ENCODE measurements at regions not wholly inside any gene's neighbourhood (a gene's known extent, or its start where the extent isn't known, plus 50 kb on each side); places are given as distances from the start of the nearest gene placed in this dataset.

GRCh38 chr15:99895189-99895955 is 162.1 kb upstream of the LYSMD4 start:
- TF ChIP-seq CTCF (IDR thresholded peaks at IDR 0.05; ENCODE audit: insufficient read depth, low read depth, low read length) = no peak
- no peak for DNase-seq (ENCODE audit: low read depth)
- H3K4me3 ChIP-seq (ENCODE audit: low read depth, low read length) = no peak overlapping the region

- no peak for TF ChIP-seq CTCF (IDR thresholded peaks at IDR 0.05; ENCODE audit: insufficient read depth, low read depth, low read length)
- no peak overlapping the region for H3K4me3 ChIP-seq (ENCODE audit: low read depth, low read length)
- DNase-seq (ENCODE audit: low read depth) = no peak
Measured at GRCh38 chr15:99878835-99879234, 145.6 kb upstream of the LYSMD4 start.

GRCh38 chr15:99873451-99873850 is 140.2 kb upstream of the LYSMD4 start:
- H3K4me3 ChIP-seq (ENCODE audit: low read depth, low read length) = no peak overlapping the region
- no peak for DNase-seq (ENCODE audit: low read depth)
- no peak for TF ChIP-seq CTCF (IDR thresholded peaks at IDR 0.05; ENCODE audit: insufficient read depth, low read depth, low read length)

GRCh38 chr15:99863550-99864198 is 130.4 kb upstream of the LYSMD4 start:
- no peak overlapping the region for H3K4me3 ChIP-seq (ENCODE audit: low read depth, low read length)
- TF ChIP-seq CTCF (IDR thresholded peaks at IDR 0.05; ENCODE audit: insufficient read depth, low read depth, low read length) = no peak
- no peak for DNase-seq (ENCODE audit: low read depth)

GRCh38 chr15:99857836-99858235 is 124.6 kb upstream of the LYSMD4 start:
- no peak for TF ChIP-seq CTCF (IDR thresholded peaks at IDR 0.05; ENCODE audit: insufficient read depth, low read depth, low read length)
- DNase-seq (ENCODE audit: low read depth) = no peak
- H3K4me3 ChIP-seq (ENCODE audit: low read depth, low read length) = no peak overlapping the region

- TF ChIP-seq CTCF (IDR thresholded peaks at IDR 0.05; ENCODE audit: insufficient read depth, low read depth, low read length) = no peak
- DNase-seq (ENCODE audit: low read depth) = no peak
- H3K4me3 ChIP-seq (ENCODE audit: low read depth, low read length) = no peak overlapping the region
Measured at GRCh38 chr15:99850517-99850916, 117.3 kb upstream of the LYSMD4 start.

Measured in fibroblast of villous mesenchyme (primary cell).